RCC 7860 (cell line): ENCODE measurements at regions not wholly inside any gene's neighbourhood (a gene's known extent, or its start where the extent isn't known, plus 50 kb on each side); places are given as distances from the start of the nearest gene placed in this dataset.

Source experiments
- DNase-seq: peaks from one replicate; pipeline ENCODE4 v3.0.0-alpha.2; 2015; ENCODE audit warnings: low spot score
- FAIRE-seq: peaks from 2 replicates; lab custom pipeline; 2012; peaks lifted over from hg19 to GRCh38; lab: Jason Lieb, UNC

DNA sequence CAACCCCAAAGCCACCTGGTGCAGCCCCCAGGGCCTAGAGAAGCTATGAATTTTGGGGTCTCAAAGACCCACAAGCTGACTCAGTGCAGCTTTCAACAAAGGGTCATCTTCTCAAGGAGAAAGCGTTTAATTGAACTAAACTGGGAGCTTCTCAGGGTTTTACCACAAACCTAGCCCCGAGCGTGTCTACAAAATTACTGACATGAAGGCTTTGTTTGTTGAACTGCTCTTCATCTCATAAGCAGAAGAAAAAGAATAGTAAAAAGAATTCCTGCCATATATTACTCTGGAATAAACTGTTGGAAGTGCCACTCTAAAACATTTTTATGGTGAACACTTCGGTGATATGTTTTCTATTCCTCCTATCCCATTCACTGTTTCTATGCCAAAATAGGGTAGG lies 50.8 kb upstream of the INCENP start:
- no peak for DNase-seq
- FAIRE-seq, result no peak

DNA sequence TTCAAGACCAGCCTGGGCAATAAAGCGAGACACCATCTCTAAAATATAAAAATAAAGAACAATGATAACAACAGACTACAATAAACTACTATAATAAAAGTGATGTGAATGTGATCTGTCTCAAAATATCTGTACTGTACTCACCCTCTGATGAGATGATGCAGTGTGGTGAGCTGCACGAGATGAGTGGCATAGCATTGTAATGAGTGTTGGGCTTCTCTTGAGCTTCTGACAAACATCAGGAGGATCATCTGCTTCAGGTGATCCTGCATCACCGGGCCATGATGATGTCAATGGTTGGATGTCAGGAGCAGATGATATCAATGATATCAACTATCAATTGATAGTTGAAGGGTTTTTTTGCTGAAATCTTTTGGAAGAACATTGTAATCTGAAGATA lies 52.4 kb upstream of the INCENP start:
- FAIRE-seq (no peak), DNase-seq (no peak)

DNA sequence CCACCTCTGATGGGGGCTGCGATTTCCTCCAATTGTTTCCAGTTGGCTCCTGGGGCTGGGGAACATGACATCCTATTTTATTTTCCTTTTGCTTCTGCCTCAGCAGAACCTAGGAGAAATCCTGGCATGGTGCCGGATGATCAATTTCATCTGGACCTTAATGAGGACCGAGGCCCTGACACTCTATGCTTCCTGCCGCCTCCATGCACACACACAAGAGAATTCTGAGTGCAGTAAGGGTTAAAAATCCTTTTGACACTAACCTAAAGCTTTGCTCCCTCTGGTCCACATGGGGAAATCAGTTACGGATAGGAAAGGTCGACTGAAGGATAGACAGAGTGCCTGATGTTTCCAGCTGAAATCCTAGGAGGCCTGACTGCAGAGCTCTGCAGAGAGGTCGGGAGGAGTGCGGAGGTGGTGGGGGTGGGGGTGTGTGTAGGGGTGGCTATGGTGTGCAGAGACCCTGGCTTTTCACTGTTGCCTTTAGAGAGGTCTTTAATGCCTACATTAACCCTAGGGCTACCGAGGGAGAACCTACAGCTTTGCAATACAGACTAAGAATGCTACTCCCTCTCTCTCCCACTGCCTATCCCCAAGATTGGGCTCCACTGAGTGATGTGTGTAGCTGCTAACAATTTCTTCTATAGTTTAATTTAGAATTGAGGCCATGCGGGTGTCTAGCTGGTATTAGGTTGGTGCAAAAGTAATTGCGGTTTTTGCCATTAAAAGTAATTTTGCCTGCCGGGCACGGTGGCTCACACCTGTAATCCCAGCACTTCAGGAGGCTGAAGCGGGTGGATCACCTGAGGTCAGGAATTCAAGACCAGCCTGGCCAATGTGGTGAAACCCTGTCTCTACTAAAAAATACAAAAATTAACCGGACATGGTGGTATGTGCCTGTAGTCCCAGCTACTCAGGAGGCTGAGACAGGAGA lies 53.6 kb upstream of the INCENP start:
- DNase-seq (no peak), FAIRE-seq (no peak)

DNA sequence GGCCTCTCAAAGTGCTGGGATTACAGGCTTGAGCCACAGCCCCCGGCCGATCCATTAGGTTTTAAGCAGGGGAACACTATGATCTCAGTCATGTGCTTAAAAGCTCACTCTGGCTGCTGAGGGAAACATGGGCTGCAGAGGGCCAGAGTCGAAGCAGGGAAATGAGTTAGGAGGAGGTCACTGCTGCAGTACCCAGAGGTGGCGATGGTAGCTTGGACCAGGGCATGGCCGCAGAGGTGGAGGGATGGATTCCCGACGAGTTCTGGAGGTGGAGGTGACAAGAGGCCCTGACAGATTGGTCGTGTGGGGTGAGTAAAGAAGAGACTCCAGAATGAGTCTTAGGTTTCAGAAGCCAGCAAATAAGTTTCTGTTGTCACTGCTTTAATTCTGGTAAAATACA lies 54.4 kb upstream of the INCENP start:
- no peak for FAIRE-seq
- no peak for DNase-seq

DNA sequence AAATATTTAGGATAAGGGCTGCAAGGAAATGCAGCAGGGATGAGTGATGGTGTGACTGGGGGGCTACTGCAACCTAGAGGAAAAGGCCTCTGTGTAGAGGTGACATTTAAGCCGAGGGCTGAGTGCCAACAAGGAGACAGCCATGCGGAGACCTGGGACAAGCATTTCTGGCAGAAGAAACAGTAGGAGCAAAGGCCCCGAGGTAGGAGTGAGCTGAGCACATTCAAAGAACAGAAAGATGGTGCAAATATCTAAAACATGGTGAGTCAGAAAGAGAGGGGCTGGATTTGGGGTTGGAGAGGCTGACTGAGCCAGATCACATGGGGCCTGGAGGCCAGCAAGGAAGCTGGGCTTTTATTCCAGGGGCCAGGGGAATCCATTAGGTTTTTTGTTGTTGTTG lies 55.1 kb upstream of the INCENP start:
- DNase-seq, result no peak
- no peak for FAIRE-seq

DNA sequence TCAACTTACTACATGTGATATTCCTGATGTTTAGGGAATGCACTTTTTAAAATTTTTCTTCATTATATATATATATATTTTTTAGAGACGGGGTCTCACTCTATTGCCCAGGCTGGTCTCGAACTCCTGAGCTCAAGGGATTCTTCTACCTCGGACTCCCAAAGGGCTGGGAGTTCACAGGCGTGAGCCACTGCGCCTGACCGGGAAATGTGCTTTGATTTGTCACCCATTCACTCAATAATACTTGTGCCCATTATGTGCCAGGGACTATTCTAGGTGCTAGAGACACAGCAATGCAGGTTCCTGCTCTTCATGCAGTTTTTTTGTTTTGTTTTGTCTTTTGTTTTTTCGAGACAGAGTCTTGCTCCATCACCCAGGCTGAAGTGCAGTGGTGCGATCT lies 56.1 kb upstream of the INCENP start:
- no peak for FAIRE-seq
- no peak for DNase-seq

DNA sequence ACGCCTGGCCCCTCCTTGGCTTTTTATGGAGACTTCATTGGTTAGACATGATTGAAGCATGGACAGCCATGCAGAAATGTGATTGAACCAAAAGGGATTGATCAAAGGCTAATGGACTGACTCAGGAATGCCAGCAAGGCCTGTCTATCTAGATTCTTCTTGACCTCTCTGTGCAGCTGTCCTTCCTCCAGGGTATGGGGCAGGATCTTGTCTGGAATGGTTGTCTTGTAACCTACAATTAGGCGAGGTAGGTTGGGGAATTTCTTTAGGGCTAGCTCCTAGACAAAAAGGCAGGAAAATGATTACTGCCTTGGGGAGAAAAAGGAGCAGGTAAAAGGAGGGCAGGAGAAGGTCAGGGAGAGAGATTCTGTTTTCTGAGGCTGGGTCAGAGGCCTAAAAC lies 59.6 kb upstream of the INCENP start:
- DNase-seq (no peak), FAIRE-seq (no peak)

DNA sequence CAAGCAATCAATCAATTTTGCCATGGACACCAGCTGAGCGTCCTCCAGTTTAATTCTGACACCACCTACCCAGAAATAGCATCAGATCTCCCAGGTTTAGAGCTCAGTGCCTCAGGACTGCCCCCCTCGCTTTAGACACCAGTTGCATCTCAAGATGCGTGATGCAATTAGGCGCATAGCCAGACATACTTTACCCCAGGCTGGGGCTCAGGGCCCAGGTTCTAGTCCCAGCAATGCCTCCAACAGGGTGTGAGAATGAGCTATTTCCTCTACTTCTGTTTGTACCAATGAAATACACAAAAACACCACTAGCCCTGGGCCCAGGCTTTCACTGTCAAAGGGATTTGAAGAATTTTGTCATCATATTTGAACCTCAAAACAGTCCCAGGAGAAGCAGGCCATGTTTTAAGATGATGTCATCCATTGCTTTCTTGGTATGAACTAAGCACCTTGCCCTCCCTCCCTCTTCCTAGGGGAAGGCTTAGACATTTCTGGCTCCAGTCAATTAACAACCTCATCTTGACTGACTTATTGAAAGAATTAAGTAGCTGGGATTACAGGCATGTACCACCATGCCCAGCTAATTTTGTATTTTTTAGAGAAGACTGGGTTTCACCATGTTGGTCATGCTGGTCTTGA lies 61.5 kb upstream of the INCENP start:
- no peak for DNase-seq
- no peak for FAIRE-seq

DNA sequence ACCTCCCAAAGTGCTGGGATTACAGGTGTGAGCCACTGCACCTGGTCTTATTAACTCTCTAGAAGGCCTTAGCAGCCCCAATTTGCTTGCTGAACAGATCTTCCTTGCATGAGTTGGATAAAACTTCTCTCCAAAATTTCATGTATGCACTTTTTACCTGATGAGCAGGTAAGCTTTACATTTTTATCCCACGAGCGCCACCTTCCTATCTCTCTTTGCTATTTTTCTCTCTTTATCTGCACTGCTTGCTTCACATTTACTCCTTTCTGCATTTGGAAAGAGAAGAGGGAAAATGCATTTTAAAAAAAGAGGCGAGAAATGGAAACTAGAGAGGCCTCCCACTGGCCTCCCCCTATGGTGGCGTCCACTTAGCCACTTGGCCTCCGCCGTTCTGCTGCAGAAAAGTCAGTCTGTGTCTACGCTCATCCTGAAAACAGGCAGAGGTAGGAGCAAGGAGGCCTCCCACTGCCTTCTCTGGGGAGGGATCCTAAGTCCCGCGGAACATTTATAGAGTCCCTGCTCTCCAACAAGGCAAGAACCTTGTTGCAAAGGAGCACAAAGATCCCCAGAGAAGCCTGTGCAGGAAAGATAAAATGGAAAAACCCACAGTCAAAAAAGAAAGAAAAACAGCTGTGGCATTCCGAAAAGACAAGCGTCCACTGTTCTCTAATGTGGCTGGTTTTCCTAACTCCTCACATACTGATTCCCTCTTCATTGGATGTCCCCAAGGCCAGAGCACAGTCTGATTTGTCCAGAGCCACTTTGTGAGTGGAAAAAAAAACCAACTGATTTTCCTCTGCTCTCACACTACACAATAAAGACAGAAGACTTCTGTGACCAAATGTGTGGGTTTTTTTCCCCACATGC lies 62.2 kb upstream of the INCENP start:
- DNase-seq (no peak), FAIRE-seq (no peak)

DNA sequence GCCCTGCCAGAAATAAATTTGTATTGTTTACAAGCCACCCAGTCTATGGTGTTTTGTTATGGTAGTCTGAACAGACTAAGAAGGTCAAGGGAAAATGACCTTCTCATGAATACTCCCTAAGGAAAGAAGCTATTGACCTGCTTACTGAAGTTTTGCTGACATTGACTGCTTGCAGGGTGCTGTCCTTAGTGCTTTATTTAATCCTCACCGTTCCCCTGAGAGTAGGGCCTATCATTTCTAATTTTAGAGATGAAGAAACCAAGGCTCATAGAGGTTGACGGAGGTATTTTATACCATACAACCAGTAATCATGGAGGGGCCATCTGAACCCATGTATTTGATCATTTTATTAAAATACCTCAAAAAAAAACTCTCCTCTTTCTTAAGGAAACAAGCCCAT lies 66.7 kb upstream of the INCENP start:
- FAIRE-seq (no peak), DNase-seq (no peak)

DNA sequence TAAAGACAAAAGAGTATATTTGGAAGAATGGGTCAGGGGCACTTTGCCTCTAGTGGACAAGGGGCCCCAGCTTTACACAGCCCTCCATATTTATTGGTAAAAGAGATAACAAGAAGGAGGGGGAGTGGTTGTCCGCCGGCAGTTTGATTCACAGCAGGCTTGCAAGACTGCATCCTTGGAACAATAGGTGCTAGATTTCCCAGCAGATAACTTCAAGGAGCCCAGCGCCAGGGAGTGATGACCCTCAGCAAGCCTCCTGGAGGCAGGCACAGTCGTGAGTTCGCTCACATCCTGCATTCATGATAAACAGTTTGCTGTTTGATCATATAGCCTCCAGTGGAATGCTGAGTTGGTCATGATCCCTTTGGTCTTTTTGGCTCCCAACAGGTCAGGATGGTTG lies 67.8 kb upstream of the INCENP start:
- no peak for FAIRE-seq
- DNase-seq, result no peak

DNA sequence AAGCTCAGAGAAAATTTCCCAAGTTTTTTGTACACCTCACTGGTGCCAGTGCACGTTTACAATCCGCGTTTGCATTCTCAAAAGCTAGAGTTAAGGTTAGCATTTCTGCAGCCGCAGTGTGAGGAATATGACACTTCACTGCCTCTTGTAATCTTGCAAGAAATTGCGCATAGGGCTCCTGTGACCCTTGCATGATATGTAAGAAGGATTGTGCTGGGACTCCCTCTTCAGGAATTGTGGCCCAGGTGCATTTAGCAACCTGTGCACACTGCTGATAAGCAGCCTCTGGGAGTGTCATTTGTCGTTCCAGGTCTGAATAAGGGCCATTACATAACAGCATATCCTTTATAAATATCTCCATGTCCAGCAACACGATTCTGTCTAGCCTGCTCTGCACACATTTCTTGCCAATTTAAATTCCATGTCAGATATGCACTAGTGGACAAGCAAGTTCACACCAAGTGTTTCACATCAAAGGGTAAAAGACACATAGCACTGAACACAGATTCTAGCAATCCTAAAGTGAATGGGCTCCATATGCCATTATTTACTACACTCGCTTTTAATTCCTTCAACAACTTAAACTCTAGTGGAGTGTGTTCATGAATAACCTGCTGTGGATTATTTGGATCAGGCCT lies 69.2 kb upstream of the INCENP start:
- DNase-seq (peak; percentile 38), FAIRE-seq (no peak)

DNA sequence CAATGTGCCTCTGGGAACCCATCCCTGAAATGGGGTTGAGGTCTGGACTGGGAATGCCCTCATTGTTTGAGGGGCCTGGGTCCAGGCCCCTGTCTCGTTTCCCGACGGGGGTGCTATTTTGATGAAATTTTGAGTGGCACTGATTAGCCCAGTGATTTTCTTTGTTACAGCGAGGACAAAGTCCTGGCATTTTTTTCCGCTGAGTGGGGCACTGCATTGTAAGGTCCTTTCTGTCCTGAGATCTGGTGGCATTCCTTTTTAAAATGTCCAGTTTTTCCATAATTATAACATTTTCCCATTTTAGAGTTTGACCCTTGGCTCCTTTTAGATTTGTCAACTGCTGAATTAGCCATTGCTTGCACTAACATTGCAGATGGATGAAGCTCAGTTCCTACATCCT lies 69.7 kb upstream of the INCENP start:
- FAIRE-seq (no peak), DNase-seq (no peak)

DNA sequence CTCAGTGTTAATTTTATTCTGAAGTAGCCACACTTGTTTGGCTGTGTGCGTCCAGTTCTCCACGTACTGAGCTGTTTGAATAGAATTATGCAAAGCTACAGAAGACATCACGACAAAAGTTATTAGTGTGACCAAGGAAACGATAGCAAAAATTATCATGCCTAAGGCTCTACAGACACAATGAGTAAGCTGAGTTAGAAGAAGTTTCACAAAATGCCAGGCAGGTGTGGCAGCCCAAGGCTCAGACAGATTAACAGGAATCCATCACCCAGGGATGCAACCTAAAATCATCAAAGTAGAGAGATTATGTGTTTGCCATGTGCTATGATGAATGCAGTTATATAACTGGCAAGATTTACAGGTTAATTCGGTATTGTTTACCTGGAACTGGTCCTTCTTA lies 73.1 kb upstream of the INCENP start:
- FAIRE-seq, result no peak
- no peak for DNase-seq

DNA sequence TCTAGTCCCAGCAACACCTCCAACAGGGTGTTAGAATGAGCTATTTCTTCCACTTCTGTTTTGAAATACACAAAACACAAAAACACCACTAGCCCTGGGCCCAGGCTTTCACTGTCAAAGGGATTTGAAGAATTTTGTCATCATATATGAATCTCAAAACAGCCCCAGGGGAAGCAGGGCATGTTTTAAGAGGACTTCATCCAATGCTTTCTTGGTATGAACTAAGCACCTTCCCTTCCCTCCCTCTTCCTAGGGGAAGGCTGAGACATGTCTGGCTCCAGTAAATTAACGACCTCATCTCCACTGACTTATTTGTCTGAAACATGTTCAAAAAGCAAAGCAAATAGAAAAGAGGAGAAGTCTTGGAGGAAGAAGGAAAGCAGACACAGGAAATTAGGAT lies 75.7 kb upstream of the INCENP start:
- FAIRE-seq, result no peak

DNA sequence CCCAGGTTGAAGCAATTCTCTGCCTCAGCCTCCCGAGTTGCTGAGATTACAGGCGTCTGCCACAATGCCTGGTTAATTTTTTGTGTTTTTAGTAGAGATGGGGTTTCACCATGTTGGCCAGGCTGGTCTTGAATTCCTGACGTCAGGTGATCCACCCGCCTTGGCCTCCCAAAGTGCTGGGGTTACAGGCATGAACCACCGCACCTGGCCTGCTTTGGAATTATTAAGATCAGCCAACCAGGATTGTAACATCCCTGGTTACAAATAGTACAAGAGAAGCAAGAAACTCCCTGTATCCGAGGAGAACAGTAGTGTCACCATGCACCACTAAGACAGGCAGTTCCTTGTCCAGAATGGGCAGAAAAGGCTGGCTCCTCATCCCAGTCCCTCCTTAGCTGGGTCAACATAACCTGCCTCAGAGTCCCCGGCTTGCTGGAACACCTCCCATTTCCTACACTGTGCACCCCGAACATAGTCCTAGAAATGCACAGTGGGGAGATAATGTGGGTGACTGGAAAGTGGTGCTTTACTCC lies 77.2 kb upstream of the INCENP start:
- no peak for FAIRE-seq
- no peak for DNase-seq

More for the DNA sequence above, 75.7 kb upstream of the INCENP start:
- no peak for DNase-seq

DNA sequence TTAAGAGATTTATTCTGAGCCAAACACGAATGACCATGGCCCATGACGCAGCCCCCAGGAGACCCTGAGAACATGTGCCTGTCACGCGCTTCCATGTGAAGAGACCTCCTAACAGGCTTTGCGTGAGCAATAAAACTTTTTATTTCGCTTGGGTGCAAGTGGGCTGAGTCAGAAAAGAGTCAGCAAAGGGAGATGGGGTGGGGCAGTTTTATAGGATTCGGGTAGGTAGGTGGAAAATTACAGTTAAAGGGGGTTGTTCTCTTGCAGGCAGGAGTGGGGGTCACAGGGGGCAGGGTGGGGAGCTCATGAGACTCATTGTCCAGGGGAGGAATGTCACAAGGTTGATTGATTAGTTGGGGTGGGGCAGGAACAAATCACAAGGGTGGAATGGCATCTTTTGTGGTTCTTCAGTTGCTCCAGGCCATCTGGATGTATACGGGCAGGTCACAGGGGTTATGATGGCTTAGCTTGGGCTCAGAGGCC lies 77.2 kb upstream of the FTH1 start:
- DNase-seq (no peak), FAIRE-seq (no peak)

DNA sequence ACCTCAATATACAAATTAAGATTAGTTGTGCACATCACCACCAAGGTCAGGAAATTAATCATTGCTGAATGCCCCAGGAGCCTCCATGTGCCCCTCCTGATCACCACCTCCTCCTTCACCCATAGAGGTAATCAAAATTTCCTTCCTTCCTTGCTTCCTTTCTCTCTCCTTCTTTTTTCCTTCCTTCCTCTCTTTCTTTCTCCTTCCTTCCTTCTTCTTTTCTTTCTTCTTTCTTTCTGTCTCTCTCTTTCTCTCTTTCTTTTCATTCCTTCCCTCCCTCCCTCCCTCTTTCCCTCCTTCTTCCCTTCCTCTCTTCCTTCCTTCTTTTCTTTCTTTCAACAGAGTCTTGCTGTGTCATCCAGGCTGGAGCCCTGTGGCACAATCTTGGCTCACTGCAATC lies 67.9 kb upstream of the FTH1 start:
- FAIRE-seq (no peak), DNase-seq (no peak)

DNA sequence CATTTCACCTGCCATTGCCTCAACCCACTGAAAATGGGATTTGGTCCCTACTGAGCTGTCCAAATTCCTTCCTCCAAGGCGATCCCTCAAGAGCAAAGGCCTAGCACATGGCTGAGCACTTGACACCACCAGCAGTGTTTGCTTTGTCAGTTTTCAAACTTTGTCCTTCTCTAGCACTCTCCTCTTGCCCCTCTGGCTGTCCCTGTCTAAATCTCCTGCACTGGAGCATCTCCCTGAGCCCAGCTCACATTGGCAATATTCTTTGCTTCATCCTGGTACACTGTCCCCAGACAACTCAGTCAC lies 66.6 kb upstream of the FTH1 start:
- no peak for FAIRE-seq
- no peak for DNase-seq

DNA sequence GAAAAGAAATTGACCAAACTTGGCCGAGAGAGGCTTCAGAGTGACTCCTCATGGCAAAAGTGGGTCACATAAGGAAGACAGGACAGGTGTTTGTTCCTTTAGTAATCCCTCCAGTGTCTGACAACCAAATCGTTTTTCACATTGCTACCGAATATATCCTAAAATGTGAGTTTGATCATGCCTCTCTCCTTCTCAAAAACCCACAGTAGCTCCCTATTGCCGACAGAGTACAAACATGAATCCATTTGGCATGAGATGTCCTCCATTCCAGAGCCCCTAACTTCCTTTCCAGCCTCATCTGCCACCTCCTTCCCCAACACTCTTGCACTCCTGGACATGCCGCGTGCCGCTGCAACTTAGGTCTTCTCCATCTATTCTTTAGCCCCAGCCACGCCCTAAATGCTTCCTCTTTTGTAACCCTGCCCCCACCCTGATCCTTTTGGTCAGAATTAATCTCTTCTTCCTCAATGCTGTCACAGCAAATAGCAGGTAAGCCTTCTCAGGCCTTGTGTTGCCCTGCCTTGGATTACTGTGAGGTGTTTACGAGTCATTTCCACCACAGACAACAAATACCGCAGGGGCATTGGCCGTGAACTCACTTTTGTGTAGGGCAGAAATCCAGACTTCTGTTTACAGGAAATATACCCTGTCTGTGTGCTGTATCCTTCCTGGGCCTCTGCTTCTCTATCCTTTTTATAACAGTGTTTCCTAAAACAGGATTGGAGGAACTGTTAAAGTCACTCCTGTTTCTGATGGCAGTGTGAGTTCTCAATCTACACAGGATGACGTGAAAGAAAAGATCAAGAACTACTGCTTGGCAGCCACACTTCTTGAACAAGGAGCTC lies 66.0 kb upstream of the FTH1 start:
- peak; percentile 39 for DNase-seq
- FAIRE-seq, result no peak
